Activated CD4-positive, CD25-positive, alpha-beta regulatory T cell (primary cell): ENCODE measurements at regions not wholly inside any gene's neighbourhood (a gene's known extent, or its start where the extent isn't known, plus 50 kb on each side); places are given as distances from the start of the nearest gene placed in this dataset.
"Not testable (repeated sequence)": the region's sequence is repeated elsewhere in the genome, so short reads cannot be mapped to it uniquely, and the experiment has no call there.

ENCODE experiments used
- DNase-seq, 4 experiments: peaks; one replicate each; lab custom pipeline; 2025; lab: John Stamatoyannopoulos, UW

DNA sequence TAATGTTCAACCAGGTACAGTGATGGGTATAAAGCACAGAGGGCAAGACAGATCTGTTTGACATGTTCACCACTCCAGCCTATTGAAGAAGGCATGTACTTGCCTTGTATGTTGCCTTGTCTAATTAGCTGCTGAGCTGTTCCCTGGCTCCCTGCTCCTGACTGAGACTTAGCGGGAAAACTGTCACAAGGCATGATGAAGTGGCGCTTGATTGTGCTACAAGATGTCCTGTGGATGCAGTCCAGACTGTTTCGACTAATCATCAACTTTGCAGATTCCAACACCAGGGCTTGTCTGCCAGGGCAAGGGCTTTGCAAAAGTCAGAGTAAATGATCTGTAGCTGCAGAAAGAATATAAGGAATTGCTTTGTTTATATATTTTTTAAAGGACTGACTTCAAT lies 136.2 kb upstream of the NRBF2 start:
- DNase-seq = no peak

- no peak for DNase-seq
Measured at GRCh38 chr10:62996516-62996915, 136.6 kb upstream of the NRBF2 start.

DNA sequence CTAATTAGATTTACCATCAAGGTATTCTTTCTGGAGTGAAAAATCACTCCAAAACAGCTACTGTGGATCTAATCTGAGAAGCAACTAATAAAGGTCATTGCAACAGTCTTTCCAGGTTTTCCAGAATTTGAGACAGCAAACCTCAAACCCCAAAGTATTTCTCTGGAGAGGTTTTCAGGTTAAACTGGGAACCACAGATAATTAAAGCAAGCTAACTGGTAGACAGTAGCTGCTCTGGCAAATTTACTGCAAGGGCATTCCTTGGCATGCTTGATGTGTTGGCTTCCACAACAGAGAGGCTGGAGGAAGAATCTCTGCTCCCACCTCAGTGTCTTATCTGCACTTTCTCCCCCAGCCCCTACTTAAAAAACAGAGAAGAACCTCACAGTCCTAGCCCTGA lies 140.0 kb upstream of the NRBF2 start:
- DNase-seq = no peak

- no peak for DNase-seq
Measured at GRCh38 chr10:62992145-62992721, 140.9 kb upstream of the NRBF2 start.

- DNase-seq = no peak
Measured at GRCh38 chr10:62990126-62990525, 143.0 kb upstream of the NRBF2 start.

GRCh38 chr10:62985807-62986600 lies 147.1 kb upstream of the NRBF2 start:
- no peak for DNase-seq

DNA sequence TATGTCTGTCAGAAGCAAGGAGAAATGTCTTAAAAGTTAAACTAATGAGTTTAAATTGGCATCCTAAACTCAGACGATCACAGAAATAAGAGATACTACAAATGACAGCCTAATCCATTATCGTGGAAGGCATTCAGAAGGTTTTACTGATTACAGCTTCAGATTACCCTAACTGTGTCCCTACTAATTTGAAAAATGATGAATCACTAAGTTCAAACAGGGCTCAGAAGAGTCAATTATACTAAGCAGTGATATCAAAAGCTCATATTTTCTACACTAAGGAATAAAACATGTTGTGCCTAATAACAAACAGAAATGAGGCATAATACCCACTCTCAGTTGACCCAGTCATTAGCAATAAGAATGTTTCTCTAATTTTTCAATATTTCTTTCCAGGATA lies 152.0 kb upstream of the NRBF2 start:
- no peak for DNase-seq

- DNase-seq = no peak
Measured at GRCh38 chr10:62980687-62981086, 152.4 kb upstream of the NRBF2 start.

DNA sequence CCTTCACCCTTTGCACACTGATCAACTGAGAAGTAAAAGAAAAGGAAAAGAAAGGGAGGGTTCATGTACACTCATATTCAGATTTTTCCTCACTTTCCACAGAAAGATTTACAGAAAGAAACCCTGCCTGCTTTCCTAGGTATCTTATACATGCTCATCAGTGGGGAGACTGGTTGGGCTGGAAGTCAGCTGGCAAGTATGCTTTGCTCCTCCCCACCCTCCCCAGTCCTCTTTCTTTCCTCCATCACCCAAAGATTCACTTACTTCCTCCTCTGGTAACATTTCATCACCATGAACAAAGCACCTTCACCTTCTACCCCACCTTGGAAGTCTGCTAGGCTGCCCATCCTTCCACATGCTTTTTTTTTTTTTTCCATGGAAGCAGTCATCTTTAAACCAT lies 153.2 kb upstream of the NRBF2 start:
- no peak for DNase-seq

- no peak for DNase-seq
Measured at GRCh38 chr10:62978482-62978881, 154.6 kb upstream of the NRBF2 start.

DNA sequence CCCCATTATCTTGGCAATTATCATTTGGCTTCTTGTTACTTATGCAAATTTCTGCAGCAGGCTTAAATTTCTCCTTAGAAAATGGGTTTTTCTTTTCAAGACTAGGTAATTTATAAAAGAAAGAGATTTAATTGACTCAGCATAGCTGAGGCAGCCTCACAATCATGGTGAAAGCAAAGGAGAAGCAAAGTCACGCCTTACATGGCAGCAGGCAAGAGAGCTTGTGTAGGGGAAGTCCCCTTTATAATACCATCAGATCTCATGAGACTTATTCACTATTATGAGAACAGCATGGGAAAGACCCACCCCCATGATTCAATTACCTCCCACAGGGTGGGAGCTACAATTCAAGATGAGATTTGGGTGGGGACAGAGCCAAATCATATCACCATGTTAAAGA lies 158.3 kb upstream of the NRBF2 start:
- not testable (repeated sequence) for DNase-seq

GRCh38 chr10:62972103-62972502 lies 155.9 kb upstream of the EGR2 start:
- no peak for DNase-seq

DNA sequence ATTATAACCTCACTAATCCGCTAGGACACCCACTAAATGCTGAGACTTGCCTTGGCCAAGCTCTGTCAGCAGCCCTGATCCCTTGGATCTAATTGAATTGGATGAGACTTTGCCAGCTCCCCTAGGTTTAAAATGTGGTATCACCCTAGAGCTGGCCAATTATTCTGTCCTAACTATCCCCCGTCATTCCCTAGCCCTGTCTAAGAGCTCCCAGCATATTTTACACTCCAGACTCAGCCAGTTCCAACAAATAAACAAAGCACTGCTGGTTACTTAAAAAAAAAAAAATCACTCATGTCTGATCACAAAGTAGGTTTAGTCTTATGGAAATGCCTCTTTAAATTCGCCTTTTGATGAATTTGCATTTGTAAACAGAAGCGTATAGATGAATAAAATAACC lies 147.9 kb upstream of the EGR2 start:
- DNase-seq = no peak

DNA sequence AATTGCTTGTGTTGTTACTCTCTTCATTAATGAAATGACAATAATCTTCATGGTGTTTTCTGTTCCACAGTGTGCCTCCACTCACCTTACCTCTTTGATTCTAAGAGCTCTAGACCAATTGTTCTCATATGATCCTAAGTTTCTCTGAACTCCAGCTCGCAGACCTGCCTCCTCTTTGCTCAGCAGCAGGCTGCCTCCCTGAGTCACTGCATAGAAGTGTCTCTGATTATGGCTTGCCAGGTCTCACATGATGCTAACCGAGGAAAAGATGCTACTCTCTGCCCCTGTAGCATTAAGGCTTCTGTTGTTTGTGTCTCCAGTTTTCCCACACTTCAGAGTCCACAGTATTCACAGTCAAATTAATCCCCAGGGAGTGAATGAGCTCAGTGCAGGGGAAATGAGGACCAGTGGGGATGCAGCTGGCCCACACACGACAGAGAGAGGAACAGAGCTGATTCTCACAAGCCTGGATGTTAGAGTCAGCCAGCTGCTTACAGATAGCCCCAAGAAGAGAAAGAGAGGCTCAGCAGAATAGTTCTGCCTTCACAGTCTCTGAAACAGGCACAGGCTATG lies 145.9 kb upstream of the EGR2 start:
- no peak for DNase-seq

GRCh38 chr10:62960416-62960815 lies 144.2 kb upstream of the EGR2 start:
- DNase-seq = no peak

DNA sequence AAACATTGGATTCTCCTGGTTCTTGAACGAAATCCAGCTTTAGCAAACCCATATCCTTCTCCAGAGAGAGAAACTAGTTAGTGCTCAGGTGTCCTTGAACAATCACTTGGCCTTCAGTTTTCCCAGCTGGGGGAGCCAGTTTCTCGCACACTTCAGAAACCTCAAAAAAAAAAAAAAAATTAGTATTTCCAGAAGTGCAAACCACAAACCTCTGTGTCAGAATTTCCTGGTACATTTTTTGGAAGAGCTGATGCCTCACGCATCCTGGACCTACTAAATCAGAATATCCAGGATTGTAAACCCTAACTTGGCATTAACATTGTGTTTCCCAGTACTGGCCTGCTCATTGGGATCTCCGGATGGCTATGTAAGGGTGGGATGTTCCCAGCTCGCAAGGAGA lies 143.4 kb upstream of the EGR2 start:
- no peak for DNase-seq

DNA sequence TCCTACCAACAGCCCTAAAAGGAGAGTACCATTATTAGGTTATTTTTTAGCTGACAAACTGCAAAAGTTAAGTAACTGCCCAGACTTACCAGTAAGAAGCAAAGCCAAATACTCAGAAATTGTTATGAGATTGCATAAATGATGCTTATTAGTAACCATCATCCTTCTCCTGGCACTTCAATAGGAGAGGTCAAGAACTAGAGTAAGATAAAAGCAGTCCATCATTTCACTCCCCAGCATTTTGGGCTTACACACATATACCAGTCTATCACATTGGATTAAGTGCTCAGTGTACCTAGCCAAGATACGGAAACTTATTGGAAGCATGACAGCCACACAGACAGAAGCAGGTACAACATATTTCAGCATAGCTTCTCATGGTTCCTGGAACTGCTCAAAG lies 142.8 kb upstream of the EGR2 start:
- DNase-seq = no peak

DNA sequence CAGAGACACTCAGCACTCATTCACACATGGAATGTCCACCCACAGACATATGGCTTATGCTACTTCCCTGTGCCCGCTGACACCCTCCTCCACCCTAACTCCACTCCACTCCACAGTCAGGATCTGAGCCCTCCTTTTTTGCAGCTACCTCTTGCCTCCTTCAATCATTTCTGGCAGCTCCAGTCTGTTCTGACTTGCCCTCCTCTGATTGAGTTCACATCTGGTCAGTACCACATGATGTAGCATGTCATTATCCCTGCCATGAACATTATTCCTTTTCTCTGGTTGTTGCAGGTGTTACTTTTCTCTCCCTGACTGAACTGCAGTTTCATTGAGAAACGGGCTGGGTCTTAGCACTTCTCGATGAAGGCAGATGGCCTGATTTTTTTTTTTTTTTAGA lies 130.1 kb upstream of the EGR2 start:
- no peak for DNase-seq

DNA sequence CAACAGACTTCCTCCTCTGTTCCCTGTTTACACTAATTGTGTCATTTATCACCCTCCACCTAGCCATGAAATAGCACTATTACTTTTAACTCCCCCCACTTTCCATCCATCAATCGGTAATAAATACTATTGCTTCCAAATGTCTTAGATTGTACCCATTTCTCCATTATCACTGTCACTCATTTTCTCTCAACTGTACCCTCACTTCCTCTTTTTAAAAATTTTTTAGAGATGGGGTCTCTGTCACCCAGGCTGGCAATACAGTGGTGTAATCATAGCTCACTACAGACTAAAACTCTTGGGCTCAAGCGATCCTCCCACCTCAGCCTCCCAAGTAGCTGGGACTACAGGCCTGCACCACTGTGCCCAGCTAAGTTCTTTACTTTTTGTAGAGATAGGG lies 123.5 kb upstream of the EGR2 start:
- DNase-seq = no peak

DNA sequence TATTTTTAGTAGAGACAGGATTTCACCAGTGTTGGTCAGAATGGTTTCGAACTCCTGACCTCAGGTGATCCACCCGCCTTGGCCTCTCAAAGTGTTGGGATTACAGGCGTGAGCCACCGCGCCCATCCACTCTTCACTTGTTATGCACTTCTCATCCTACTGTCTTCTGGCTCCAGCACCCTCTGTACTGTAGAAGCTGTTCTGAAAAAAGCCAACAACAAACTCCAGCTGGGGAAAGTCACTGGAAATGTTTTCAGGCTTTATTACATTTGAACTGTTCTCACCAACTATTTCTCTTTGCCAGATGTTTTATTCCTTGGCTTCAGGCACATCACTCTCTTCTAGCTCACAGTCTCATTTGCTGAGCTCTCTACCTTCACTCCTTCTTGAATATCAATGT lies 122.5 kb upstream of the EGR2 start:
- no peak for DNase-seq

GRCh38 chr10:62937674-62938073 lies 121.5 kb upstream of the EGR2 start:
- no peak for DNase-seq

DNA sequence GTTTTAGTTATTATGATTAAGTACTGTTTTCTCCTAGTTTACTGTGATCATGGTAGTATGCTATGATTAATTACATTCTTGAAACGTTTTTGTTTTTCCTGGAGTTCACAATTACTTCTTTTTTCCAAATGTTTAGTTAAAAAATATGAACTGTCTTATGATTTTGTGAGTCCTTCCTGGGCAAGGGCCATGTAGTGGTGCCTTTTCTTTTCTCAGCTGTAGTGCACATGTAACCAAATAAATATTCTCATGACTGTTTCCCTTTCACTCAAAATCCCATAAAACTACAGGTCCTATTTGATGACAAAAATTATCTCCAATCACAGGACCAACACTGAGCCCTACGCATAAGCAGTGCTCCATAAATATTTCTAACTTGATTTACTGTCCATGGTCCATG lies 118.9 kb upstream of the EGR2 start:
- DNase-seq = no peak

DNA sequence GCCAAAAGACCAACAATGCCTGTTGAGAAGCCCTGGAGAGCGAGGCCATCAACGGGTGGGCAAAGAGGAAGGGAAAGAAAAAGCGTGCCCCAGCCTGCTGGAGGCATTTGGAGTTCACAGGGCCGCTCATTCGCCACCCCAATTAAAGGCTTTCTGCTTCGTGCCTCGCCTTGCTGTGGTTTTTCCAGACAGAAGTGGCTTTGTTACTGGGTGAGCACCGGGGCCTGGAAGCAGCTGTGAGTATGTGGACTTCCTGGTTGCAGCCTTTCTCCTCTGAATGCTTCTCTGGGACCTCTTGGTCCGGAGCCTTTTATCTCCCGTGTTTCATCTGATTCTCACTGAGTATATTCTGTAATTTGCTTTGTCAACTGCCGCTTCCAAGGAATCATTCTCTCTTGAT lies 118.1 kb upstream of the EGR2 start:
- no peak for DNase-seq

DNA sequence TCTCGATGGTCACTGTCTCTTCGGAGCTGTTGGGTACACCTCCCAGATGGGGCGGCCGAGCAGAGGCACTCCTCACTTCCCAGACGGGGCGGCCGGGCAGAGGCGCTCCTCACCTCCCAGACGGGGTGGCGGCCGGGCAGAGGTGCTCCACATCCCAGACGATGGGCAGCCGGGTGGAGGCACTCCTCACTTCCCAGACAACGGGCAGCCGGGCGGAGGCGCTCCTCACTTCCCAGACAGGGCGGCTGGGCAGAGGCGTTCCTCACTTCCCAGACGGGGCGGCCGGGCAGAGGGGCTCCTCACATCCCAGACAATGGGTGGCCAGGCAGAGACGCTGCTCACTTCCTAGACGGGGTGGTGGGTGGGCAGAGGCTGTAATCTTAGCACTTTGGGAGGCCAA lies 112.6 kb upstream of the EGR2 start:
- not testable (repeated sequence) for DNase-seq
